ENCODE measurements at regions not wholly inside any gene's neighbourhood (a gene's known extent, or its start where the extent isn't known, plus 50 kb on each side); places are given as distances from the start of the nearest gene placed in this dataset.

DNA sequence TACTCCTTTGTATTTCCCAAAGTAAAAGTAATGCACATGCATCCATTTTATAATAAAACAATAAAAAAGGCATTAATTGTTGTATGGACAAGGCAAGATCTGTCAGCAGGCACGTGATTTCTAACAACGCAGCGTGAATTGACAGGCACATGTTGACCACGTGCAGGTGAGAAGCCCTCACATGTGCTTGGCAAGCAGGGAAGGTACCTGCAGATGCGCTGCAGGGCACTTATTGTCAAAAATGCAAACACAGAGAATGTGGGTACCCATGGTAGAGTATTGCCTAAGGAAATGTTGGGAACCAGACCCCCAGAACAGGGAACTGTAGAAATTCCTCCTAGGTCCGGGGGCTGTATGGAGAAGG lies 515.0 kb upstream of the HS6ST1 start:
- TF ChIP-seq, protein P1, sequence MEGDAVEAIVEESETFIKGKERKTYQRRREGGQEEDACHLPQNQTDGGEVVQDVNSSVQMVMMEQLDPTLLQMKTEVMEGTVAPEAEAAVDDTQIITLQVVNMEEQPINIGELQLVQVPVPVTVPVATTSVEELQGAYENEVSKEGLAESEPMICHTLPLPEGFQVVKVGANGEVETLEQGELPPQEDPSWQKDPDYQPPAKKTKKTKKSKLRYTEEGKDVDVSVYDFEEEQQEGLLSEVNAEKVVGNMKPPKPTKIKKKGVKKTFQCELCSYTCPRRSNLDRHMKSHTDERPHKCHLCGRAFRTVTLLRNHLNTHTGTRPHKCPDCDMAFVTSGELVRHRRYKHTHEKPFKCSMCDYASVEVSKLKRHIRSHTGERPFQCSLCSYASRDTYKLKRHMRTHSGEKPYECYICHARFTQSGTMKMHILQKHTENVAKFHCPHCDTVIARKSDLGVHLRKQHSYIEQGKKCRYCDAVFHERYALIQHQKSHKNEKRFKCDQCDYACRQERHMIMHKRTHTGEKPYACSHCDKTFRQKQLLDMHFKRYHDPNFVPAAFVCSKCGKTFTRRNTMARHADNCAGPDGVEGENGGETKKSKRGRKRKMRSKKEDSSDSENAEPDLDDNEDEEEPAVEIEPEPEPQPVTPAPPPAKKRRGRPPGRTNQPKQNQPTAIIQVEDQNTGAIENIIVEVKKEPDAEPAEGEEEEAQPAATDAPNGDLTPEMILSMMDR (IDR thresholded peaks at IDR 0.05): no peak
- no peak for TF ChIP-seq POLR2A (IDR thresholded peaks at IDR 0.05)

All from lower leg skin (tissue), 3 donors.